GM03348 (cell line): ENCODE measurements at regions not wholly inside any gene's neighbourhood (a gene's known extent, or its start where the extent isn't known, plus 50 kb on each side); places are given as distances from the start of the nearest gene placed in this dataset.
"Not testable (repeated sequence)": the region's sequence is repeated elsewhere in the genome, so short reads cannot be mapped to it uniquely, and the experiment has no call there.

ENCODE experiments used
- DNase-seq: peaks from one replicate; pipeline ENCODE4 v3.0.0; 2012; ENCODE audit warnings: low spot score

GRCh38 chr2:166641516-166641915 is 147.5 kb upstream of the SCN7A start:
- DNase-seq, result not testable (repeated sequence)

- DNase-seq, result no peak
Measured at GRCh38 chr2:166637051-166637450, 143.0 kb upstream of the SCN7A start.

DNA sequence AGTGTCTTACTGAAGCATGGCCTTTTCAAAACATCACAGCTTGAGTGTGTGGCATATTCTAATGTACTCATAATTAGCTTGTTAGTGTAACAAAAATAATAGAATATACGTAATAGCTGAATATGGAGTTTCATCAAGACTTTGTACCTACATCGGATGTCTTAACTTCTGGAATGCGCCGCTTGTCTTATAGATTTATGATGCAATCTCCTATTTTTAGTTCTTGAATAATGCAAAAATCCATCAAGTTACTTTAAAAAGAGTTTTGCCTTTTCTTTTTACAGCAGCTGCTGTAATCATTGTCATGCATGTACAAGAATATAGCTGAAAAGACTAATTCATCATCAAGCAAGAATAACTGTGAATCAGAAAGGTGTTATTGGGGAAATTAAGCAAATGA is 140.7 kb upstream of the SCN7A start:
- no peak for DNase-seq

DNA sequence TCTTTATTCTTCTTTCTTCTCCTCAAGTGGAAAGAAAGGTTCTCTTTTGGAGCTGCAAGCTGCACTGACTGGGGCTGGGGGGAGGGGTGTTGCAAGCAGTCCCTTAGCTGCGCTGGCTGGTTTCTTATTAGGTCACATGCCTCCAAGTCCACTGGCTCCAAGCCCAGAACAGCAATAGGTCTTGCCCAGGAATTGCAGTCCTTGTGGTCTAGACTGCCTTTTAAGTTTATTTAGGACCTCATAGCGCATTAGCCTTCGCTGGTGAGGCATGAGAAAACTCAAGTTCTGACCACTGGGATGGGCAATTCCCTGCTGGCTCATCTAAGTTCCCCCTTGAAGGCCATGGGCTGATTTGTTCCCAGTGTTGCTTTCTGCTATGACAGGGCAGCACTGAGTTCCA is 138.6 kb upstream of the SCN7A start:
- DNase-seq, result no peak

DNA sequence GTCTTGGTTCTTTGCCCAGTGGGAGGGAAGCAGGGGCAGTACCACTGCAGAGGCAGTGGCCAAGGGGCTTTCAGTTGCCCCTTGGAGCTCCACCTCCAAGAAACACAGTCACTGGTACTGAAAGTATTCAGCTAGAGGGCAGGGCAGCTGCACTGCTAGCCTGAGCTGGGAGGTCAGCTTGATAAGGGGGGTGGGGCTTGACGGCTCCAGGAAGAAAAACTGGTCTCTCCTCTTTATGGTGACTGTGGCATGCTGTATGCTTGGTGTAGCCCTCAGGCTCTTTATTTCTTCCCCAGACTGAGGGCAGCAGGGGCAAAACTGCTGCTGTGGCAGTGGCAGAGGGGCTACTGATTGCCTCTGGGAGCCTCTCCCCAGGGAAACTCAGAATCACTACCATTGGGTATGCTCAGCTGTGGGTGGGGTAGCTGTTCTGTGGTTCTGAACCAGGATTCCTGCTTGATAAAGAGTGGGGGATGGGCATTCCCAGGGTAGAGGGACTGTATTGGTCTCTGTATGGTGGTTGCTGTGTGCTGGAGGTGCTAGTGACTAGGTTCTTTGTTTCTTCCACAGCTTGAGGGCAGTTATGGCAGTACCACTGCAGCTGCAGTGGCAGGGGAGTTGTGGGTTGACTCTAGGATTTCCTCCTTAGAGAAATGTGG is 134.6 kb upstream of the SCN7A start:
- no peak for DNase-seq

DNA sequence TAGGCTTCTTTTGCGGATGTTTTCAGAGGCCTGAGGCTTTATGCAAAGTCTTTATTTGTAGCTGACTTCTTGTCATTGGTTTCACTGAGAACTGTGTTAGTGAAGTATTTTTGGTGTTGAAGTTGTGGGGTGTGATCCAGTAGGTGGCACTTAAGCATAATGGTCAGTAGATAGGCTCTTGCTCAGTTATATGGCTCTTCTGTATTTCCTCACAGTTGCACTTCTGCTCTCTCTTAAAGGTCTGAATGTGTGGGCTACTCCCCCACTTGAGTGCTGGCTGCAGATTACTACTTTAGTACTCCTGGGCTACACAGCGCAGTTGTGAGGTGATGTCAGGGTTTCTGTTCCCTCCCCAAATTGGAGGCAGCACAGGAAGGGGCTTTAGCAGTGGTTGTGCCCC is 133.8 kb upstream of the SCN7A start:
- no peak for DNase-seq

DNA sequence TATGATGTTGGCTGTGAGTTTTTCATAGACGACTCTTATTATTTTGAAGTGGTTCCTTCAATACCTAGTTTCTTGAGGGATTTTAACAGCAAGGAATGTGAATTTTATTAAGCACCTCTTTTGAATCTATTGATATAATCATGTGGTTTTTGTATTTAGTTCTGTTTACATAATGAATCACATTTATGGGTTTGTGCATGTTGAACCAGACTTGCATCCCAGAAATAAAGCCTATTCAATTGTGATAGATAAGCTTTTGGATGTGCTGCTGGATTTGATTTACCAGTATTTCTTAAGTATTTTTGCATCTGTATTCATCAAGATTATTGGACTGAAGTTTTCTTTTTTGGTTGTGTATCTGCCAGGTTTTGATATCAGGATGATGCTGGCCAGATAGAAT is 131.6 kb upstream of the SCN7A start:
- no peak for DNase-seq

GRCh38 chr2:166614503-166614902 is 120.5 kb upstream of the SCN7A start:
- no peak for DNase-seq

GRCh38 chr2:166614029-166614428 is 120.0 kb upstream of the SCN7A start:
- no peak for DNase-seq

DNA sequence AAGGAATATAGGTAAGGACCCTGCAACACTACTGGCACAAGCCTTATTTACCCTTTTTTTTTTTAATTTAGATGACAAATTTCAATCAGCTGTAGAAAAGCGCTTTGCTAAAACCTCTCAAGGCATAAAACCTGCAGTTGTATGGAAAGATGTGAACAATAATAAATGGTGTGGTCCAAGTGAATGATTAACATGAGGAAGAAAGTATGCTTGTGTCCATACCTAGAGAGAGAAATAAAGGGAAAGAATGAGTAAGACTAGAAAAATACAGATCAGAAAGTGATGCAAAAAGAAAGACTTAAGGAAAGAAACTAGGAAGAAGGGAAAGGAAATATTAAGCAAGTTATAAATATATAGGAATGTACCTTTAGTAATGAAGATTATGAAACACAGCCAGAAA is 119.2 kb upstream of the SCN7A start:
- no peak for DNase-seq

DNA sequence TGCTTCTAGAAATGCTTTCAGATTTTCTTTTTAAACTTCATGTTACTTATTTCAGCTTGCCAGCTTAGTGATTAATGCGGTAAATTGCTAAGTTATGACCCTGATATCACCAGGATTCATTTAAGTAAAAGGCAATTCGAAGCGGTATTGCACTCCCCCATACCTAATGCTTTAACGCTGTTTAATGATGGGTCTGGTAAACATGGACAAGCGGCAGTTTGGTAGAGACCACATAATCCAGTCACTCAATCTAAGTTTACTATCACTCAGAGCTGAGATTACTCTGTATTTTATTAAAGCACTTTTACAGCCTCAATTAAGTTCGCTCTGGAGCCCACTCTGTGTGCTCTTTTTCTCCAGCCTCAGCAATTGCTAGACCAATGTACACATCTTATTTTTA is 118.2 kb upstream of the SCN7A start:
- no peak for DNase-seq

- DNase-seq, result no peak
Measured at GRCh38 chr2:166610913-166611305, 116.9 kb upstream of the SCN7A start.

DNA sequence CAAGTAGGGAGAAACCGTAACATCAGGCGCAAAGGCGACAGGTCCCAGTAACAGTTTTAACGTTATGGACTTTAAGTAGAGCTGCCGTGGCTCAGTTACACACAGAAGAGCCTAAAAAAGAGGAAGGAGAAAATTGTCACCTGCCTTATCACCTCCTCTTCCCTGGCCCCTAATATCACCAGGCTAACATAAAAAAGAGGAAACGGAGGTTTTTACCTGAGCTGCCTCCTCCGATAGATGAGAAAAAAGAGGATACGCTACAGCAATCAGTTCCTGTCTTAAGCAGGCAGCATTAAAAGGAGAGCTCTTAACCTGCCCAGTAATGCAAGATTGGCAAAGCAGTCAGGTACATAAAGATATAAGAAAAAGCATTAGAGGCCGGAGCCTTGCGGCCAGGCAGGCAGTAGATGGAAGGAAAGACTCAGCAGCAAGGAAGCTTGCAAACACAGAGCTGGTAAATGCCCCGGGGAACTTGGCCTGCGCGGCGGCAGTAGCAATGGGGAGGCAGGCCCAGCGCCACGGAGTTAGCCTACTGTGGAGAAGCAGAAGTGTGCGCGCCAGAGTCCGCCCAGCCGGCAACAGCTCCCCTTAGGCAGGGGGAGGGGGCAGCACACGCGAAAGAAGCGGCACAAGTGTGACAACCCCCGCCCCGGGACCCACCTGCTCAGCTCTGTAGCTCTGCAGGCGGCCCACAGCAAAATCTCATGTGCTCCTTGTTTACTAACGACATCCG is 116.3 kb upstream of the SCN7A start:
- peak; percentile 12 for DNase-seq

GRCh38 chr2:166609183-166609959 is 115.3 kb upstream of the SCN7A start:
- no peak for DNase-seq

DNA sequence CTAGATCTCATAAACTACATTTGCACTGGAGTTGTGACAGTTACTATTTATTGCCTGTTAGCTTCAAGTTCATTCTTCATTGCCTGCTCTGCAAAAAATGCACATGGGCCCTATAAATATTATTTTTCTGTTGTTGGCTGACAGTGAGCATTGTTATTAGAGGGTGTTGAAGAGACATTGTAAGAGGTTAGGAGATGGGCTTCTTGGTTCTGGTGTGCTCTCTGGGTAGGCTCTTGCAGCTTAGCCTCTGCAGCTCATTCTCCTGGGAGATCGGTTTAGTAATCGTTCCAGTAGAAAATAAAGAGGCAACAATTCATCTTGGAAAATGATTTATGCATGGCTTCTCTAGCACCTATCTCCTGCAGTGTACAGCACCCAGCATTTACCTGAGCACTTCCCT is 113.8 kb upstream of the SCN7A start:
- no peak for DNase-seq

DNA sequence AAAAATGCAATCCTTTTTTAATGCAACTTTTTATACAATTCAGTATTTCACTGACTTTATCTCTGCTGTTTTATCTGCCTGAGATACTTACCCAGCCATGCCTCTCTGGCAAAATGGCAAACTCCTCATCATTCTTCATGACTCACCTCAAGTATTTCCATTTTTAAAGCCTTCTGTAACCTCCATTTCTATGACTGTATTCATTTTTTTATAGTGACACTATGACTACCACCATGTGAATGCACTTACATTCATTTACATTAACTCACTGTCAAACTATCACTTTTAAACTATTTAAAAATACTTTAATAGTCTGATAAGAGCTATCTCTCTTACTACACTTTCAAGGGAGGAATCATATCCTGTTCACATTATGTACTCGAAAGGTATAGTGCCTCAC is 99.4 kb upstream of the SCN7A start:
- DNase-seq, result peak; percentile 46

DNA sequence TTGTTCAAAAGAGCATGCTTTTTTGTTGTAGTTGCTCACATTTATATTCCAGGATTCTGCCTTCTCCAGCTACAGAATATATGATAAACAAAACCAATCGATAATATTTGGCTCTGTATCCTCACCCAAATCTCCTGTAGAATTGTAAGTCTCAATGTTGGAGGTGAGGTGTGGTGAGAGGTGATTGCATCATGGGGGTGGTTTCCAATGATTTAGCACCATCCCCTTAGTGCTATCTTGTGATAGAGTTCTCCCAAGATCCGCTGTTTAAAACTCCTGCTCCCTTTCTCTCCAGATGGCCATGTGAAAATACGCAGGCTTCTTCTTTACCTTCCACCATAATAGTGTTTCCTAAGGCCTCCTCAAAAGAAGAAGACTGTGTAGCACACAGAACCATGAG is 98.7 kb upstream of the SCN7A start:
- DNase-seq, result no peak

DNA sequence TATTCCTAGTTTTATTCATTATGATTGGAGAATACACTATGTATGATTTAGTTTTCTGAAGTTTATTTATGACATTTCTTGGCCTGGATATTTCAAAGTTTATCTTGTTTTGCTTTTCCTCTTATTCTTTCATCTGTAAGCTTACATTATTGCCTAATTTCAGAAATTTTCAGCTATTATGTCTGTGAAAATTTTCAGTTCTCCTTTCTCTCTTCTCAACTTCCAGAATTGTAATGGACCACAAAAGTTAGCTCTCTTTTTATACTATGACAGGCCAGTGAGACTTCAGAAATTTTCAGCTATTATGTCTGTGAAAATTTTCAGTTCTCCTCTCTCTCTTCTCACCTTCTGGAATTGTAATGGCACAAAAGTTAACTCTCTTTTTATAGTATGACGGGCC is 97.2 kb upstream of the SCN7A start:
- no peak for DNase-seq

DNA sequence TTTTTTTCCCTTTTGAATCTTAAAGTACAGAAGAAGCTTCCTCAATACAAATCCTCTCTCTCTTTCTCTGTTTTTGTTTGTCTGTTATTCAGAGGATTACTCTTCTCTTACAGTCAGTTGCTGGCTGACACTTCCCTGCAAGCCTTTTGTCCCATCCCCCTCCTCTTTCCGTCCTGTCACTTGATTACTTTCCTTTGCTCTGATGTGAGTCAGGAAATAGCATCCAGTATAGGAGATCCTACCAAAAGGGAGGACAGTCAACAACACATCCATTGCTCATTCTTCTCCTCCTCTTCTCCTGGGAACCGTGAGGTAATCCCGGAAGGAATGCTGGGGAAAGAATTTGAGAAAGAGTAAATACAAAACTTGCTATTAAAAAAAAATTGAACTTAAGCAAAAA is 79.3 kb upstream of the SCN7A start:
- DNase-seq, result peak; percentile 14

GRCh38 chr2:166572937-166573336 is 78.9 kb upstream of the SCN7A start:
- DNase-seq, result no peak

- no peak for DNase-seq
Measured at GRCh38 chr2:166568409-166568808, 74.4 kb upstream of the SCN7A start.

- DNase-seq, result no peak
Measured at GRCh38 chr2:166565501-166565900, 71.5 kb upstream of the SCN7A start.

DNA sequence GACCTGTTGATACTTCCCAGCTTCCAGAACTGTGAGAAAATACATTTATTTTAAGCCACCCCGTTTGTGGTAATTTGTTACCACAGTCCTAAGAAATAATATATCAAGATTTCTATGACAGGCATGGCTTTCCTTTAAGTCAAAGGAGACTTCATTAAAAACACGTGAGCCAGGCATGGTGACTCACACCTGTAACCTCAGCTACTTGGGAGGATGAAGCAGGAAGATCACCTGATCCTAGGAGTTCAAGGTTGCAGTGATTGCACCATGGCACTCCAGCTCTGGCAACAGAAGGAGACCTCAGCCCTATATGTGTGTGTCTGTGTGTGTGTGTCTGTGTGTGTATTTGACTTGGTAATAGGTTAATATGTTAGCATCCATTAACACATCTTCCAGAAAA is 69.8 kb upstream of the SCN7A start:
- no peak for DNase-seq
